GM12892 (cell line): ENCODE measurements at regions not wholly inside any gene's neighbourhood (a gene's known extent, or its start where the extent isn't known, plus 50 kb on each side); places are given as distances from the start of the nearest gene placed in this dataset.

Experiments
- POLR2A ChIP-seq: IDR thresholded peaks from 2 replicates; pipeline ENCODE4 v1.6.1; 2011; ENCODE audit warnings: low read depth, low read length, control low read depth
- POLR2AphosphoS5 ChIP-seq: IDR thresholded peaks from 2 replicates; pipeline ENCODE4 v1.6.1; 2011; ENCODE audit warnings: low read depth, low read length, control low read depth

DNA sequence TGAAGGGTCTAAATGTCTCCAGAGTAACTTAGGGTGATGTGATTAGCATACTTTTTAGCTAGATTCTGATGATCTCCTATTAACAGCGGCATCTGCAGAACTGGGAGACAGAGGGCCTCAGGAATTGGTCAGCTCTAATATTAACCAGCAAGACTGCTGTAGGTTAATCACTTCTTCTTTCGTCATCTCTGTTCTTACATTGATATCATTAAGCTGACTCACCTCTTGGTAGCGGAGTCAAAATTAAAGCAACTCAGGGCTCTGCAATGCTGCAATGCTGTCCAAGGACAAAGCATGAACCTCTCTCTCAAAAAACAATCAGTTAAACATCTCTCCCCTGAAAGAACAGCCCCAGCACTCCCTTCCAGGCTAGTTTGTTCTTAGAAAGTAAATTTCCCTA is 57.5 kb upstream of the TRA2B start:
- TF ChIP-seq POLR2AphosphoS5 (no peak), POLR2A (no peak)
